ENCODE measurements at regions not wholly inside any gene's neighbourhood (a gene's known extent, or its start where the extent isn't known, plus 50 kb on each side); places are given as distances from the start of the nearest gene placed in this dataset.
"Not testable (repeated sequence)": the region's sequence is repeated elsewhere in the genome, so short reads cannot be mapped to it uniquely, and the experiment has no call there.

DNA sequence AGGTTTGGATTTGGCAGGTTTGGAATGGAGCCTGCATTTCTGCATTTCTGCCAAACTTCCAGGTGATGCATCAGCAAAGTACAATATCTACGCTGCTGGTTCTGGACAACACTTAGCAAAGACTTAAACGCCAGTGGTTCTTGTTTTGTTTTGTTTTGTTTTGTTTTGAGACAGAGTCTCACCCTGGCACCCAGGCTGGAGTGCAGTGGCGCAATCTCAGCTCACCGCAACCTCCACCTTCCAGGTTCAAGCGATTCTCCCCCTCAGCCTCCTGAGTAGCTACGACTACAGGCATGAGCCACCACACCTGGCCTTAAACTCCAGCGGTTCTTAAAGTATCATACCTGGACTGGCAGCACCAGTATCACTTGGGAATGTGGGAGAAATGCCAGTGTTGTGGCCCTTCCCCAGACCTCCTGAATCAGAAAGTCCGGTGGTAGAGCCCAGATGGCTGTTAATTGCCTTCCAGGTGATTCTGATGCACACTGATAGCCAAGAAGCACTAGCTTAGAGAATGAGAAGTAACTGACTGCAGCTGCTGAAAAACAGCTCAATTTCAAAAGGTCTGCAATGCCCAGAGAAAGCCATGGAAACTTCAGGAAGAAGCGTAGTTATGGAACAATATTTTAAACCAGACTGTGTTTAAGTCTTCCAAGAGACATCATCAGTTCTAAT lies 114.8 kb upstream of the FOXN3 start:
- DNase-seq (ENCODE audit: low read depth, low spot score): no peak

DNA sequence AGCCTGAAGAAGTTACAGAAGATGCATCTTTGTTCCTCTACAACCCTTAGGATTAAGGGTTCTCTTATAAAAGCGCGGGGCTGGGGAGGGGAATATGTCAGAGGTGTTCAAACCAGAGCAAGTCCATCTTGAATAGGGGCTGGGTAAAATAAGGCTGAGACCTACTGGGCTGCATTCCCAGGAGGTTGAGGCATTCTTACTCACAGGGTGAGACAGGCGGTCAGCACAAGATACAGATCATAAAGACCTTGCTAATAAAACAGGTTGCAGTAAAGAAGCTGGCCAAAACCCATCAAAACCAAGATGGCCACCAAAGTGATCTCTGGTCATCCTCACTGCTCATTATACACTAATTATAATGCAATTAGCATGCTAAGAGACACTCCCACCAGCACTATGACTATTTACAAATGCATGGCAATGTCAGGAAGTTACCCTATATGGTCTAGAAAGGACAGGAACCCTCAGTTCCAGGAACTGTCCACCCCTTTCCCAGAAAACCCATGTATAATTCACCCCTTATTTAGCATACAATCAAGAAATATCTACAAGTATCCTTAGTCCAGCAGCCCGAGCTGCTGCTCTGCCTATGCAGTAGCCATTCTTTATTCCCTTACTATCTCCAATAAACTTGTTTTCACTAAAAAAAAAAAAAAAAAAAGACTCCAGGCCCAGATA lies 108.1 kb upstream of the FOXN3 start:
- DNase-seq (ENCODE audit: low read depth, low spot score): no peak

DNA sequence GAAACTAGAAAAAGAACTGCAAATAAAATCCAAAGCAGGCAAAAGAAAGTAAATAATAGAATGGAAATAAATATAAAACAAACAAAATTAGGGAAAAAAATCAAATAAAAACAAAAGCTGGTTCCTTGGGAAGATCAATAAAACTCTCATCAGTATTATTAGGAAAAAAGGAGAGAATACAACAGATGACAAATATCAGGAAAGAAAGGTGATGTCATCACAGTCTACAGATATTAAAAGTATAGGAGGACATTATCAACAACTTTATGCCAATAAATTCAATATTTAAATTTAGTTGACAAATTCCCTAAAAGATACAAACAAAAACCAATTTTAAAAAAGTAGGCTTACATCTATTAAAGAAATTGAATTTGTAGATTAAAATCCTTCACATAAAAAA lies 107.4 kb upstream of the FOXN3 start:
- no peak for DNase-seq (ENCODE audit: low read depth, low spot score)

DNA sequence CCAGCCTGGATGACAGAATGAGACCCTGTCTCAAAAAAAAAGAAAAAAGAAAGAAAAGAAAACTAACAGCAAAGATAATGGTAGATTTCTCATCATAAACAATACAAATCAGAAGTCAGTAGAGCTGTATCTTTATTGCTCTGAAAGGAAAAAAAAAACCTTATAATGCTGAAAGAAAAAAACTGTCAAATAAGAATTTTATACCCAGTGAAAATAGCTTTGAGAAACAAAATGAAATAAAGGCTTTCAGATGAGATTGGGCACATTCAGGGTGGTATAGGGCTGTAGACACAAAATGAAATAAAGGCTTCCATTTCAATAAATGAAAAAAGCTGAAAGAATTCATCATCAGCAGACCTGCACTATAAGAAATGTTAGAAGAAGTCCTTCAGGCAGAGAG lies 105.0 kb upstream of the FOXN3 start:
- no peak for DNase-seq (ENCODE audit: low read depth, low spot score)

DNA sequence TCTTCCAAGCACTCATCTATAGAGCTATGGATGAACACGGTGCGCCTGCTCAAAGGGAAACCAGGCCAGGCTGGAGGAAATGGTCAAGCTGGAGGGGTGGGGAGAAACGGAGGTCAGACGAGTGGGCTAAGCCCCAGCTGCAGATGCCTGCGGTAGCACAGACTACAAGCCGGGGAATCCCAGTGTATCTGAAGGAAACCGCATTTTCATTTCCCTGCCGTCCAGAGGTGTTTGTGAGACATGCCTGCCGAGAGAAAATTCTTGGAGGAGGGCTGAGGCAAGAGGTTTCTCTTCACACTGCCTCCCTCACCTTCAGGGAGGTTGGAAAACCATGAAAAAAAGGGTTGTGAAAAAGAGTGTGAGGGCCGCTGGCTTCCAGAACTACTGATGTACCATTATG lies 102.0 kb upstream of the FOXN3 start:
- no peak for DNase-seq (ENCODE audit: low read depth, low spot score)

DNA sequence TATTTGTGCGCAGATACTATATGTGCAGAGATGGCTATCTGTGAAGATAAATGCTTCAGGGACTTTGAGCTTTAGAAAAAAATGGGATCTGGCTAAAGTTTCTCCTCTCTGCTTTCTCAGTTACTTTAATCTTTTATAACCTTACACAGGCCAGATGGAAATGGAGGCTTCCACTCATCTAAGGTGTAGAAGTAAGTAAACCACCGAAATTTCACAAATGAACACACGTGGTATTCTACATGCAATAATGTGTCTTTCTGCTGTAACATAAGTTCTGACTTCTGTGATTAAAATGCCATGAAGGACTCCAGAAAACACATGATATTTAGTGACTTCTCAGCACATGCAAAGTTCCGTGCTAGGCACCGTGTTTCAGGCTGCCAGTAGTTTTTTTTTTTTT lies 99.1 kb upstream of the FOXN3 start:
- no peak for DNase-seq (ENCODE audit: low read depth, low spot score)

DNA sequence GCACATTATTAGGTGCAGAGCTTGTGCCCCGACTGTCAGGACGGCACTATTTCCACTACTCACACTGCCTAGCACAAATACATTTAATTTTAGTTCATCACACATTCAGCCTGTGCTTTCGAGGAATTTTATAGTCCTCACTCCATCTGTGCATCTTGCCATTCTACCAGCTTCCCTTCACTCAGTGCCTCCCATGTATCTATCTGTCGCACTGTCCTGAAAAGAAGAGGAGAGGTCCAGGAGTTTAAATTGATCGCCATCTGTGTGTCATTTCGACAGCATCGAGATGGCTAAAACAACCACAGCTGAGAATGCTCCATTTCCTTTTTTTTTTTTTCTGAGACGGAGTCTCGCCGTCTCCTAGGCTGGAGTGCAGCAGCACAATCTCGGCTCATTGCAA lies 97.6 kb upstream of the FOXN3 start:
- DNase-seq (ENCODE audit: low read depth, low spot score): no peak

DNA sequence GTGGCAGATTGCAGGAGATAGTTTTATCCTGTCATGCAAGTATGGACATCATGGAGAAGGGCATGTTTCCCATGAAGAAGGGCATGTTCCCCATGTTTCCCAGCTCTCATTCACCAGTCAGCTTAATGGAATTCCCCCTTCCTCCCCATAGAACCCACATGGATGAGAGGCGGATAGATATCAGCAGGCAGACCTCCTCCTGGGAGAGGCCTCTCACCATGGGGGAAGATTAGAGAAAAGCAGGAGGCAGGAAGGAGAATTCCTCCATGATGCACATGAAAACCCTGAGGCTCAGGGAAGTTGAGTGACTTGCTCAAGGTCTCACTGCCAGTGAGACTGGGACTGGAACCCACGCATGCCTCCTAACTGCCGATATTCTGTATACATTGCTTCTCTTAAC lies 92.9 kb upstream of the FOXN3 start:
- no peak for DNase-seq (ENCODE audit: low read depth, low spot score)

DNA sequence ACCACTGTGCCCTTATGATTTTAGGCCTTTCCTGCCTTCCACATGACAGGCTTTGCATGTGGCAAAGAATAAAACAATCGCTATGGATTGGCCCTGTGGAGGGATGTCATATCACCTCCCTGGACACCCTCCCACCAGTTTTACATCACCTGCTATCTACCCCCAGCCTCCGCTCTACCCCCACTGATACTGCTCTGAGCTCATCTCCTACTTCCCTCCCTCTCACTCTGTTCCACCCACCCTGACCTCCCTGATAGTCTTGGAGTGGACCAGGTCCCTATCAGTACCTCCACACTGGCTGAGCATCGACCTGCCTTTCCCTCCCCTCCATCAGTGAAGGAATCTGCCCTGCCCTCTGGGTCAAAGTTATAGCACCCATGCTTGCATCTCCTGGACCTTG lies 91.8 kb upstream of the FOXN3 start:
- no peak for DNase-seq (ENCODE audit: low read depth, low spot score)

DNA sequence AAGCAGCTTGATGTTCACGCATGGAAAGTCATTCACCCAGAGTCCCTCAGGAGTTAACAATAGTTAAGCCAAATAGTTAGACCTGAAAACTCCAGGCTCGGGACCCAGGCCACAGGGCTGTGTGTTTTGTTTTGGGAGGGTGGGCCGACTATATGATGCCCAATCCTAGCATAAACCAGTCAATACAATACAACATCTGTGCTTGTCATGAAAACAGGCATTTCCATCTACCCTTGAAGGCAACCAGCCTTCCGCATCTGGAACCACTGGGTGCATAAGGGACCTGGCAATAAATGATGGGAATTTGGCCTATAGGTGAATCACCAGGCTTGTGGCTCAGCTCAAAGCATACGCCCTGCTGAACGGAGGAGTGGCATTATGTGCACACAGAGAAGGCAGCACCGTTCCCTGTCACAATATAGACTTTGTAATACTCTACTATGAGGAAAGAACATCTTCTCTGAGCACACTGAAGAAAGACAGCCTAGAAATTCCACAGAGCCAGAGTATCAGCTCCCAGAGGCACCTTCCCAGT lies 91.0 kb upstream of the FOXN3 start:
- no peak for DNase-seq (ENCODE audit: low read depth, low spot score)

DNA sequence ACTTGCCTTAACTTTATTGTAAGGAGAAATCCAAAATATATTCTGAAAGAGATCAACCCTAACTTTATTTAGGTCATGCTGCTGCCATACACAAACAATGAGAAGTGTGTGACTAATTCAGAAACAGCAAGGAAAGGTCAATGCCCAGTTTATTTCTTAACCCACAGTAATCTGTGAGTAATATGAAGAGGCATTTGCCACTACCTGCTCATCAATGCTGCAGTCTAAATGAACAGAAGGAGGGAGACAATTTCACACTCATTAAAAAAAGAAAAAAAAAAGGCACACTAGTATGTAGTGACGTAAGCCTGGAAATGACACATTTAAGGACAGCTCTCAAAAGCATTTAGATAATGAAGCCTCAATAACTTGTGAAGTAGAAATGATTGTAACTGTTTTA lies 90.5 kb upstream of the FOXN3 start:
- no peak for DNase-seq (ENCODE audit: low read depth, low spot score)

DNA sequence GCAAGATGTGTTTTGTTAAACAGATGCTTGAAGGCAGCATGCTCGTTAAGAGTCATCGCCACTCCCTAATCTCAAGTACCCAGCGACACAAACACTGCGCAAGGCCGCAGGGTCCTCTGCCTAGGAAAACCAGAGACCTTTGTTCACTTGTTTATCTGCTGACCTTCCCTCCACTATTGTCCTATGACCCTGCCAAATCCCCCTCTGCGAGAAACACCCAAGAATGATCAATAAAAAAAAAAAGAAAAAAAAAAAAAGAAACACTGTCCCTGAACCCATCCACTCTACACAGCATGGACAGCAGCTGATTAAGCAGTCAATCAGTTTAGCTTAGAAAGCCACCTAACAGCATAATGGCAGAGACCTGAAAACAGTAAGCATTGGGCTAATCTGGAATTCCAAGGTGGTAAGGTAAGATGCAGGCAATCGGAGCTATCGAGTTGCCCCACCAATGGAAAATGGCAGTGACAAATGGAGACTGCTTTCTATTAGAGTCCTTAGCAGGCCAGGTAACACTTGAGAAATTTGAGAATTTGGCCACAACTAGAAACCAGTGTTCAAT lies 89.9 kb upstream of the FOXN3 start:
- DNase-seq (ENCODE audit: low read depth, low spot score): not testable (repeated sequence)

DNA sequence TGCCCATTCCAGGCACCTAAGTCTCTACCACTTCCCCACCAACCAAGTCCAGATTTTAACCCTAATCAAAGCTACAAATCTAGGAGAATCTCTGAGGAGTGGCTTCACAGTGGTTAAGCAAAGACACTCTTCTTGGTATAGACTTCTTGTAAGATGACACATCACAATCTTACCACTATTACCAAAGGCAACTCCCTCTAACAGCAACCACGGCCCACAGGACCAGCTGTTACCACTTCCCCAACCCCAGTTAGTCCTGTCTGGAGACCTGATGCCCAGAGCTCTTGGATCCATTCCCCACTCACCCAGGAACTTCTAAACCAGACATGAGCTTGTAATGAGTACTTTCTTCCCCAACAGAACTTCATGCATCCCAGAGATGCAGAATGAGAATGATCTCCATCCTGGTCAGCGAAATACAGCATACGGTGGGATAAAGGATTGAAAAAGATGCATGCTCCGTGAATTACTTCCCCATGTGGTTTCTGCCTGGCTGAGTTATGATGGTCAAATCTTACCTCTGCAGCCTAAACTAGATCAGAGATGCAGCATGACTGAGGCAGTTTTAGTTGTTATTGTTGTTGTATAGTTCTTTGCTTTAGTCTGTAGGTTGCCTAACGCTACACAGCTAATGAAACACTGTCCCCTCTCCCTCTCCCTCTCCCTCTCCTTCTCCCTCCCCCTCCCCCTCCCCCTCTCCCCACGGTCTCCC lies 87.7 kb upstream of the FOXN3 start:
- no peak for DNase-seq (ENCODE audit: low read depth, low spot score)

DNA sequence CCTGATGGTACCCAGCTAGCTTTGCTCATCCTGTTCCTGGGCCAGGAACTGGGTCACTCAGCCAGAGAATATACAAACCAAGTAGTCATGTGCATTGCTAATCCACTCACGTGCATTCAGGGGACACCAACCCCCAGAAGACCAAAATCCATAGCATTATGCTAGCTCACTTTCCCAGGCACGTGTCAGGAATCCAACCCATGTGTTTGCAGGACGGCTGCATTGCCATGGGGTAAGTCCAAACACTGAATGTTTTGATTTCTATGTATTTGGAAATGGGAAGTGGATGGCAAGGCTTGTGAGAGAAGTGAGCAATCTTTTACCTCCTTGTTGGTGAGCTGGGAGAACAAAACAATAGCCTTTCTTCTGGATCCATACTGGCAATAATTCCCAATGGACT lies 87.1 kb upstream of the FOXN3 start:
- DNase-seq (ENCODE audit: low read depth, low spot score): no peak

DNA sequence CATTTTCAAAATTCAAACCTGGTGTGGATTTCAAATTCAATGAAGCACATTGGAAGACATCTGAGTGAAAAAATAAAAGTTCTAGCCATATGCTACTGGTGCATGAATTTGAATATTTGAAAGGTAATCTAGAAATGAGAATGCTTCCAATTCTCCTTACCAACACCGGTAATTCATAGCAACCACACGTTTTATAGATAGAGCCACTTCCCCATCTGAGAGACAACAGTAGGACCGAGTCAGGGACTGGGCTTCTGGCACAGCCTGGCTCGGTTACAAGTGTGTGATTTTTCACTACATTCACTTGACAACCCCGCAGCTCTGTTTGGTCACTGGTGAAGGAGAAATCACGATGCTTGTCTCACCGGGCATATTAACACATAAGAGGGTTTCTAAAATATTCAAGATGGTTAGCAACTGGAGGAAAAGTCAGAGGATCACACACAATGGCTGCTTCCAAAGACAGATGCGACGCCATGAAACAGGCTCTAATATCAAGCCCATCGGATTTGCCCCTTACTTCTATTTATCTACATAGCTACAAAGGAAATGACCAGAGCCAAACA lies 86.5 kb upstream of the FOXN3 start:
- no peak for DNase-seq (ENCODE audit: low read depth, low spot score)

DNA sequence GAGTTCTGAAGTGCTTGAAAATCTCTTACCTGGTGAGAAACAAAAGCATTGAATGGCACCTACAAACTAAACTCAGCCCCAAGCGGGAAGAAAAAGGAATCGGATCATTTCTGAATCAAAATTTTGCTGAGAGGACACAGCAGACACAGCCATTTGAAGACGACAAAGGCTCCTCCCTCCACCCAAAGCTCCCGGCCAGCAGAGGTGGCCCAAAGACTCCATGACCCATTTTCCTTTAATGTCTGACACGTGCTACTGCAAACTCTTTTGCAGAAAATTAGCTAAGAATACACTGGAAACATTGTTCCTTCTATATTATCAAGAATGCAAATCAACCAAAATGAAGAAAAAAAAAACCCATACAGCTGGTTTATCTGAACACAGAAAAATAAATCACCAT lies 85.9 kb upstream of the FOXN3 start:
- DNase-seq (ENCODE audit: low read depth, low spot score): no peak

DNA sequence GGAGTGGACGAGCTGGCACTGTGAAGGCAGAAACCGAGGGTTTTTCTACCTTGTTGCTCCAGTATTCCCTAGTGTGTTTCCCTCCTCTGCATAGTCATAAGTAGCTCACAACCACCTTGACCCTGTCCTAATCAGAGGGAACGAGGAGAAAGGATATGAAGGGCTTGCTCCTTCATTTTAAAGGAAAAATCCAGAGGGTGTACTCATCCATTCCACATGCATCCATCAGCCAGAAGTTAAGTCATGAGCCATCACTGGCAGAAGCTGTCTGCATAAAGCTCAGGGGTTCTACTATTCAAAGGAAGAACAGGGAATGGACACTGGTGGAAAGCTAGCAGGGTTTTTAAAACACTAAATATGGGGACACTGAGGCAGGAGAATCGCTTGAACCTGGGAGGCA lies 84.3 kb upstream of the FOXN3 start:
- DNase-seq (ENCODE audit: low read depth, low spot score): no peak

DNA sequence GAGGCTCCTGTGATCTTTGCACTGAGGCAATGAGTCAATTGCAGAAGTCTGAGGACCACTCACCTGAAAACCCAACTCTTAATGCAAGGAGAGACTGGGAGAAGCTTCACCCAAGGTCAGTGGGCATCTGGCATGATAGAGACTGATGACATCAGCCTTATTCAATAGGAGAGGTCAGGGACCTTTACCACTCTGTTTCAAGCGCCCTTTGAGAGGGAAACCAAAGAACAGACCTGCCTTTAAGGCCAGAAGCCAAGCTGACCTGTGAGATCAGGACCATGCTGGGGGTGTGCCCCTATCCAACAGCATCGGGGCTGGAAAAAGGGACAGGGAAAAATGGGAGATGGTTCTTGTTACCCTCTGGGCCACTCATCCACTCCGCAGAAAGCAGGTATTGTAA lies 83.3 kb upstream of the FOXN3 start:
- no peak for DNase-seq (ENCODE audit: low read depth, low spot score)

DNA sequence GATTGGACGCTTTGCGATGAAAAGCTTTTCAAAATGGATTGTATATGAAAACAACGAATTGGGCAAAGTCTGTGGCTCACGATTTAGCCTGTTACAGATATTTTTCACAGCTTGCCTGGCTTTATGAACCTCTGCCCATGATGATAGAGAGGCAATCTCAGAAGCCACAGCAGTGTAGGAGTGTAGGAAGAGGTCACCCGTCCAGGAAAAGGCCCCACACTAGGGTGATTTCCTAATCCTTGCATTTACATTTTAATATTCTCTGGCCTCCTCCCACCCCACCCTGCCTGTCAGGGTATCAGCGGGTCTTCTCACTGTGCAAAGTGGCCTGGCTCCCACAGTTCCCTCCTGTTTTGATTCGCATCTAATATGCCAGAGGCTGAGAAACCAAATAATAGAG lies 81.8 kb upstream of the FOXN3 start:
- no peak for DNase-seq (ENCODE audit: low read depth, low spot score)

DNA sequence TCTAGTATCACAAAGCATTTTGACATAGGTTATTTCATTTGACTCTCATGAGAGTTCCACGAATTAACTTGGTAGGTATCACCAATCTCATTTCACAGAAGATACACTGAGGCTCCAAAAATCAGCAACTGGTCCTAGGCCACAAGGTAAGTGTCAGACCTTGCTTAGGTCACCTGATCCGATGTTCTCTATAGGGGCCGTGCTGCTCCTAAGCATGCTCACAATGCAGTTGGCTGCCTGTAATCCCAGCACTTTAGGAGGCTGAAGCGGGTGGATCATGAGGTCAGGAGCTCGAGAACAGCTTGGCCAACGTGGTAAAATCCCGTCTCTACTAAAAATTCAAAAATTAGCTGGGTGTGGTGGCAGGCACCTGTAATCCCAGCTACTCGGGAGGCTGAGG lies 78.7 kb upstream of the FOXN3 start:
- DNase-seq (ENCODE audit: low read depth, low spot score): no peak

DNA sequence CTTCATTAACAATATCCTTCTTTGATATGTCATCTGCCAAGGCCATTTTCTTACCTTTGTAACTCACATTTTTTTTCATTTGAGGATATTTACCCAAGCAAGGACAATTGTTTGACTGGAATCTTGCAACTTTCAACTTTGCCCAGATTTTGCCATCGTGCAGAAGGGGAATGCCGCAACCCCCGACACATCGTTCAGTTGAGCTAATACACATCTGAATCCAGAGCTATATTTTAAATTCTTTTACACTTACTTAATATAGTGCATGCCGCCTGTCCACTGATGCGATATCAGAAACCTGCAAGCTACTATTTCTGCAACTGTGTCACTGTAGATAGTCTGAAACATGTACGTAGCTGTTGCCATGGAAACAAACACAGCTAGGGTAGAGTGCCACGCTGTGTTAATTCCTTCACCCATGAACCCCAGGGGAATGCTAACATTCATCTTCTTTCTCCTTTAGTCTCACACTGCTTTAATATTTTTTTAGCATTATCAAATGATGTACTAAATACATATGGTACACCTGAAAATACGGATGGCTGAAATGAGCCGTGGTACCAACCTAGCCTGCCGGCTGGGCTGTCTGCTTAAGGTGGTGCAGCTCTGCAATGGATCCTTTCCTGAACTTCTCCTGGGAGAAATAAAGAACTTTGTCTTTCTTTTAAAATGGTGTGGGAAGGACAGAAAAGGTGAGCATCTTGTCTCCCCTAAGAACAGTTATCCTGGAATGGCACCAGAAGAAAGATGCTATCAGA lies 77.0 kb upstream of the FOXN3 start:
- no peak for DNase-seq (ENCODE audit: low read depth, low spot score)

DNA sequence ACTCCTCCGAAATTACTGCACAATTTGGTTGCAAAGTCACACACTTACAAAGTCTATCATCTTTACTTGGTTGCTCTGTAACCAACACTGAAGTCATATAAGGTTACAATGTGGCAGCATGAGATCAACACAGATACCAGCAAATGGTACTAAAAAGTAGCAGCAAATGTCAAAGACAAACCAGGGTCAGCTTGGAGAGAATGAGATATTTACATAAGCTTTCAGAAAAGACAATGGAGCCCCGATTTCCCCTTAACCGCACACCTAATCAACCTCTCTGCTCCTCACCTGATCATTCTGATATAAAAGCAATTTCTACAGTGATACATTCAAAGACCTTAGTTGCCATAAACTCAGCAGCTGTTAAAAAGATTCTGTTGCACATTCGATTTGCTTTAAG lies 76.4 kb upstream of the FOXN3 start:
- no peak for DNase-seq (ENCODE audit: low read depth, low spot score)
